GM18873 (cell line): ENCODE measurements at regions not wholly inside any gene's neighbourhood (a gene's known extent, or its start where the extent isn't known, plus 50 kb on each side); places are given as distances from the start of the nearest gene placed in this dataset.
"Not testable (repeated sequence)": the region's sequence is repeated elsewhere in the genome, so short reads cannot be mapped to it uniquely, and the experiment has no call there.

Experiments
- ATAC-seq: cut with Tn5 transposase; IDR thresholded peaks from one replicate; pipeline ENCODE4 v1.9.1; 2021; ENCODE audit warnings: mild to moderate bottlenecking, moderate library complexity, moderate number of reproducible peaks; ENCODE audit not compliant: unreplicated experiment, low FRiP score

GRCh38 chr7:130845581-130846085 lies 111.6 kb upstream of the KLF14 start:
- ATAC-seq, result no peak

DNA sequence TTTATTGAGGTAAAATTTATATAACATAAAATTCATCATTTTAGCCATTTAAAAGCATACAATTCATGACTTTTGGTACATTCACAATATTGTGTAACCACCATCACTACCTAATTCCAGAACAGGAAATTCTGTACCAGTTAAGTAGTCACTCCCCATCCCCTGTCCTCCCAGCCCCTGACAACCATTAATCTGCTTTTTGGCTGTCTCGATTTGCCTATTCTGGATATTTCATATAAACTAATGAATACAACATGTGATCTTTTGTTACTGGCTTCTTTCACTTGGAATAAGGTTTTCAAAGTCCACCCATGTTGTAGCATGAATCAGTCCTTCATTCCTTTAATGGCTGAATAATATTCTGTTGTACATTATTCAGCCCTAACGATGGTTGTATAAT lies 115.6 kb upstream of the KLF14 start:
- no peak for ATAC-seq

DNA sequence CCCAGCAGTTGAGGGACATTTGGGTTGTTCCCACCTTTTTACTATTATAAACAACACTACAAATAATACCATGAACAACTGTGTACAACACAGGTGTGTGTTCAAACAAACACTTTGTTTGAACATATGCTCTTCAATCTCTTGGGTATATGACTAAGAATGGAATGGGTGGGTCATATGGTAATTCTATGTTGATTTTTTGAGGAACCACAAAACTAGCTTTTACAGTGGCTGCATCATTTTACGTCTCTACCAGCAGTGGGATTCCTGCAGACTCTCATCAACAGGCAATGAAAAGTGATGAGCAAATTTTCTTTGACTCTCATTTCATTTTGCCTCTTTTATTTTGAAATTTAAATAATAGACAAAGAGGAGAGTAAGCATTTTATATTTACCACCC lies 116.9 kb upstream of the KLF14 start:
- ATAC-seq, result no peak

DNA sequence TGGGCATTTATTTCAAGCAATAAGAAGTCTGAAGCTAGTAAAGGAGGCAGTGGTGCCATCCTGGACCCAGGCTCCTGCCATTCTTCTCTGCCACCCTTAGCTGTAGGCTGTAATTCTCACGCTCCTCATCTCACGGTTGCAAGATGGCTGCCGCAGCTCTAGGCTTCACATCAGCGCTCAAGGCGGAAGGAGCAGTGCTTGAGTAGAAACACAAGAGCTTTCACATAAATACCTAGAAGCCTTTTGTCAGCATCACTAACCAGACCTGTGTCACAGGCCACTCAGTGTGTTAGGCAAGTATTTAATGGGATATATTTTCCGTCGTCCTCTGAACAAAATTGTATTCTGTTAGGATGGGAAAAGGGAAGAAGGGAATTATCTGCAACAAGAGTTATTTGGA lies 118.9 kb upstream of the KLF14 start:
- no peak for ATAC-seq

GRCh38 chr7:130853503-130854279 lies 119.7 kb upstream of the KLF14 start:
- no peak for ATAC-seq

DNA sequence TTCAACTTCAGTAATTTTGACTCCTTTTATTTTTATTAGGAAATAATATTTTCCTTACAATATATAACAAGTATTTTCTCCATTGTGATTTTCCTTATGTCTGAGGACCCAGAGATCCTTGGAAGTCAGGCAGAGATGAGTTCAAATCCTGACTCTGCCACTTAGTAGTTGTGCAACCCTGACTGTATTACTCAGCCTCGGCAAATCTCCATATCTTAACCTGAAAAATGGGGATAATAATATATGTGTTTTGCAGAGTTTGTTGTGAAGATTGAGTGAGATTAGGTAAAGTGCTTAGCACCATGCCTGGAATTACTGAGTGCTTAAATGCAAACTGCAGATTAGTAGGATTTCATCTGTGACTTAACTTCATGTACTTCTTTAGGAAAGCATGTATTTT lies 120.5 kb upstream of the KLF14 start:
- ATAC-seq, result no peak

DNA sequence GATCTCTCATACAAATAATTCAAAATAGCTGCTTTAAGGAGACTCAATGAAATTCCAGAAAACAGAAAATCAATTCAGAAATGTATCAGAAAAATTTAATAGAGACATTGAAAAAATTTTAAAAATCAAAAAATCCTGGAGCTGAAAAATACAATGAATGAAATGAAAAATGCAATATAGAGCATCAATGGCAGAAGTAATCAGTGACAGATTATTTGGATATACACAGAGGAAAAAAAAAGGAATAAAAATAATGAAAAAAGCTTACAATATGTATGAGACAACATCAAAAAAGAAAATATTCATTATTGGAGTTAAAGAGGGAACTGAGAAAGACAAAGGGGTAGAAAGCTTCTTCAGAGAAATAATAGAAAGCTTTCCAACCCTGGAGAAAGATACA lies 122.9 kb upstream of the KLF14 start:
- no peak for ATAC-seq

GRCh38 chr7:130860832-130861231 lies 126.8 kb upstream of the KLF14 start:
- ATAC-seq, result not testable (repeated sequence)

DNA sequence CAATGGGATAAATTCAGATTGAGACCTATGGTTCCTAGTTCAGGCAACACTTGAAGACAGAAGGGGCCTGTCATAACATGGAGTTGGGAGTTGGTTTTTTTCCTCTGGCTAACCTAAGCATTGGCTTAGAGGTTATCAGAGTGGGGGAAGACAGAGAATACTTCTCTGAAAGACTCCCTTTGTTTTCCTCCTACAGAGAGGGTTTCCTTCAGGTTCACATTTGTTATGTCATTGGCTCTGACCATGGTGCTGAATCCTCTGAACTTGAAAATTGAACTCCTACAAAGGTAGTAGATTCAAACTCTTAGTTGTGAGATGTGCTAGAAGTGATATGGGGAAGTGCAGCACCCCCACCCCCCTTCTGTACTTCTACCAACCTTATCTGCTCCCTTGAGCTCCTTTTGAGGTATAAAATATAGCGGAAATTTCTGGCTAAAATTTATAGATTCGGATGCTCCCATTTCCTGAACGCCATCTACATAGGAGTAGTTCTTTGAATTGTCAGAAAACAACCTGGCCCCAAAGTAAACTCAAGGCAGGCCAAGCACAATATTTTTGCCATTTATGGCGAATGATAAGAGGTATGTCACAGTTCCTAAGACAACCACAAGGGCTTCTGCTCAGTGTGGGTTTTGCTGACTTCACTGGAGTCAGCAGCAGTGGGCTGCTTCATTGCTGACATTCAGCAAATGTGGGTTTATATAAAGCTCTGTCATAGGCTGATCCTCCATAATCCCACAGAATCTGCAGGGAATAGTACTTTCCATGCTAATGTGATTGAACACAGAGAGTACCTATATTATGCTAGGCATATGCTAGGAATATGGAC lies 131.6 kb upstream of the KLF14 start:
- ATAC-seq, result no peak

DNA sequence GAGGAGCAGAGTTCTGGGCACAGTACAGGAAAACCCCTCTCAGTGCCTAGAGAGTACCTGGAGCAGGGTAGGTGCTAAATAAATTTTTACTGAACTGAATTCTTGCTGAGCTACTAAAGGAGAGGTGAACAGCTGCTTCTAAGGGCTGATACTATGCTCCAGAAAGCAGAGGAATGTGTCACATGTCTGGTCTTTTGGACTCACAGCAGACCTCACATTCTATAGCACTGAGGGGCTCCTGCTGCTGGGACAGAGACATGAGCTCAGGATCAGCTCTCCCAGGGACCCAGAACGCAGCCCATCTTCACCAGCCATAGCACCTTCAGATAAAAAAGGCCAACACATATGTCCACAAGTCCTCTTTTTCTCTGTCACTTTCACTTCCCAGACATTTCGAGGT lies 133.0 kb upstream of the KLF14 start:
- no peak for ATAC-seq

- no peak for ATAC-seq
Measured at GRCh38 chr7:130867581-130868136, 133.7 kb upstream of the KLF14 start.

GRCh38 chr7:130868139-130868538 lies 134.1 kb upstream of the KLF14 start:
- ATAC-seq, result no peak

DNA sequence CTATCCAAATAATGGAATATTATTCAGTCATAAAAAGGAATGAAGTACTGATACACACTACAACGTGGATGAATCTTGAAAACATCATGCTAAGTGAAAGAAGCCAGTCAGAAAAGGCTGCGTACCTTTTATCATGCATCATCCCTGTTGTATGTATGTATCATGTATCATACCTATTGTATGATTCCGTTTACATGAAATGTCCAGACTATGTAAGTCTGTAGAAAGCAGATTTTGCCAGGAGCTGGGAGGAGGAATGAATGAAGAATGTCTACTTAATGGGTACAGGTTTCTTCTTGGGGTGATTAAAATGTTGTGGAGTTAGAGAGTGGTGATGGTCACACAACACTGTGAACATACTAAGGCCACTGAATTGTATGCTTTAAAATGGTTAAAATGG lies 135.9 kb upstream of the KLF14 start:
- no peak for ATAC-seq

DNA sequence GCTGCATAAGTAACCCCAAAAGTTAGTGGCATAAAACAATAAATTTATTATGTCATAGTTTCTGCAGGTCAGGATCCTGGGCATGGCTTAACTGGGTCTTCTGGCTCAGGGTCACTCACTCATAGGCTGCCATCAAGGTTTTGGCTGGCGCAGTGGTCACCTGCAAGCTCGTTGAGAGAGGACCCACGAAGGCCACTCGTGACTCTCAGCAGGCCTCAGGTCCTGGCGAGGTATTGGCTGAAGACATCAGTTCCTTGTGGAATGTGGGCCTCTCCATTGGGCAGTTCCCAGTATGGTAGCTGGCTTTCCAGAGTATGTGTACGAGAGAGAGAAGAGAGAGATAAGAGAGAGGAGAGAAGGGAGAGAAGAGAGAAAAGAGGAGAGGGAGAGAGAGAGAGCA lies 138.3 kb upstream of the KLF14 start:
- no peak for ATAC-seq

DNA sequence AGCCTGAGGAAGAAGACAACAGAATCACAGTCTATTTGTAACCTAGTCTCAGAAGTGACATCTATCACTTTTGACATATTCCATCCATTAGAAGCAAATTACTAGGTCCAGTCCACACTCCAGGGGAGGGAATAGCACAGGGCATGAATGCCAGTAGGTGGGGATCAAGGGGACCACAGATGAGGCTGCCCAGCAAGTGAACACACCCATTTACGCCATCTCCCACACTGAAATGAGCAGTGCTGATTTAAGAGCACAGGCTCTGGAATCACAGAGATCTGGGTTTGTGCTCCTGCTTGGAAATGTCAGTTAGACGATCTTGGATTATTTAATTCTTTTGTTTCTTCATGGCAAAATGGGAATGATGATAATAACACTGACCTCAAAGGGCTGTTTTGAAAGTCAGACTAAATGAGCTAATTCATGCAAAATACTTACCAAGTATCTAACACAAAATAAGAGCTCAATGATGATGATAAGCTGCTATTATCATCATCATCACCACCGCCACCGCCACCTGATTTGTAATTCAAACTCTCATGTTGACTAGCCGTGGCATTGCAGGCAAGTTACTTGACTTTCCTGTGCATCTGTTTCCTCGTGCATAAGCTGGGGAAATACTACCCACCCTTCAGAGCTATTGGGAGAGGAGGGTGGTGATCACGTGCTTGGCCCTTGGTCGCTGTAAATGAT lies 138.9 kb upstream of the KLF14 start:
- no peak for ATAC-seq

DNA sequence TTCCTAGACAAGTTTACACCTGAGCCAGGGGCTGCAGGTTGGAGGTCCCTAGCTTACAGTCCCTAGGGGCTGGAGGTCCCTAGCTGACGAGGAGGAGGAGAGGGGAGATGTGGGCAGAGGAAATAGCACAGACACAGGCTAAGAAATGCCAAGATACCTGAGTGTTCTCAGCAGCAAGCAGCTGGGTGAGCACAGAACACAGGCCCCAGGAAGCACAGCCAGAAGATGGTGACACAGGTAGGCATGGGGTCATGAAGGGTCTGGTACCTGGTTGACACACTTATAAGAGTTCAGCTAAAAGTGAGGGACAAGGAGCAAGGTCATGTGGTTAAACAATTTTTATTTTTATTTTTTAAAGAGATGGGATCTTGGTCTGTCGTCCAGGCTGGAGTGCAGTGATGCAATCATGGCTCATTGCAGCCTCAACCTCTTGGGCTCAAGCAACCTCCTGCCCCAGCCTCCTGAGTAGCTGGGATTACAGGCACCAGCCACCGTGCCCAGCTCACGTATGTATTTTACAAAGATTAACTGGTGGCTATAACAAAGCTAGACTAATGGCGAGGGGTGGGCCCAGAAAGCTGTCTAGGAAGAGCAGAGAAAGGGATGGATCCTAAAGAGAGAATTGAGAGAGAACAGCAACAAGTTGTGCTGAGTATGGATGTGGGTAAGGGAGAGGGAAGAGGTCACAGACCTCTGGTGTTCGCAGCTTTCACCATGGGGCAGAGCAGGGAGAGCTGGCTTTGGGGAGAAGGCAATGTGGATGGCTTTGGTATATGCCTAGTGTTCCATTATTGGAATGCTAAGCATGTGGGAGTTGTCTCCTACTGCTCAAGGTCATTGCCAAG lies 140.3 kb upstream of the KLF14 start:
- ATAC-seq, result no peak

DNA sequence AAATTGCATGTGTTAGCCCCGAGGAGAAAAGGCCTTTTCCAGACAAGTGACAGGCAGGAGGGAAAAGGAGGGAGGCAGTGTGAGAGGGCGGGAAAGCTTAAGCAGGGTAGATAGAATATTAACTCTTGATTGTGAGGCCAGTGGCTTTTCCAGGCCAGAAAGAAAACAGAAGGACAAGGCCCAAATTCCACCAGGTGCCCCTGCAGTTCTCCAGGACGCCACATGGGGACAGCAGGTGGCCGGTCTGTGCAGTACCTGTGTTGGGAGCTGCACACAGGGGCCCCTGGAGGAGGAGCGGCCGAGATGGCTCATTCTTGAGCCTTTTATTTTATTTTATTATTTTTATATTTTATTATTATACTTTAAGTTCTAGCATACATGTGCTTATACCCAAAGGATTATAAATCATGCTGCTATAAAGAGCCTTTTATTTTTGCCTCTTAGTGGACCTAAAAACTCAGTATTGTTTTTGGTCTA lies 141.3 kb upstream of the KLF14 start:
- ATAC-seq, result no peak

- ATAC-seq, result no peak
Measured at GRCh38 chr7:130875901-130876300, 141.9 kb upstream of the KLF14 start.

DNA sequence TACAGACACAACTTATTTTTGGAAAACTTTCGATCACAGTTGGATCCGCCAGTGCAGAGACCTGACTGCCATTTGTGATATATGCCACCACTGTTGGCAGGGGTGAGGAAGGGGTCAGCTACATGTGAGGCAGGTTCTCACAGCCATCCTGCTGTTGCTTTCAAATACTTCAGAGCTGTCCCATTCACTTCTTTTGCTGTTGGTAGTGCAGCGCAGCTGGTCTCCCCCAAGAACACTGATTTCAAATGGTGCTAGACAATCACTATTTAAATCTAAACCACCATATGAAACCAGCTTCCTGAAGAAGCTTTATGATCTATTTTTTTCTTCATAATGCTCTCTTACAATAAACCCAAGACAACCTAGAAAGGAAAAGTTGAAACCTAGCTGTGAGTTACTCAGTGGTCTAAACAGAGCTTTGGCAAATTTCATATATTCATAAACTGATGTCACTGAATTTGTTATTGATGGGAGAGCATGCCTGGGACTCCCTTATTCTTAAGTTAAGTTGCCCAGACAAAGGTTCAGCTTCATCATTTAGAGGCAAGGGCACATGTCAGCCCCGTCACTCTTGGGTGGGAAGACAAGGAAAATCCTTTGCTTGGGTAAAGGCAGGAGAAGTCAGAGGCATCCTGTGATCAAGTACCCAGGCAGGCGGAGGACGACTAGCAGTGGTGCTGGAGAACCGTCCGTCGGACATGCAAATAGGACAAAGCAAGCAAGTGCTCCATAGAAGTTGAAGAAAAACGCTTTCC lies 143.4 kb upstream of the KLF14 start:
- no peak for ATAC-seq
